Transverse colon (tissue), 4 donors: ENCODE measurements at regions not wholly inside any gene's neighbourhood (a gene's known extent, or its start where the extent isn't known, plus 50 kb on each side); places are given as distances from the start of the nearest gene placed in this dataset.

Experiments used
- DNase-seq: peaks from one replicate; pipeline ENCODE4 v3.0.0-alpha.2; 2019
- H3K27ac ChIP-seq, 4 donors: fragments of 200-600 bp; sonication (generic); 2 replicates each; pipeline ENCODE4 v1.5.1; 2016 to 2018; ENCODE audit warnings: inconsistent platforms in 4 of 4
- H3K27me3 ChIP-seq: fragments of 200-600 bp; sonication (generic); 2 replicates; pipeline ENCODE4 v1.5.1; 2017; ENCODE audit warnings: inconsistent platforms
- H3K36me3 ChIP-seq, 4 donors: fragments of 200-600 bp; sonication (generic); 2 replicates each; pipeline ENCODE4 v1.5.1; 2017 to 2019; ENCODE audit warnings: inconsistent platforms in 4 of 4
- H3K4me1 ChIP-seq, 4 donors: fragments of 200-600 bp; sonication (generic); 2 replicates each; pipeline ENCODE4 v1.5.1; 2017 to 2020; ENCODE audit warnings: inconsistent platforms in 4 of 4
- H3K4me3 ChIP-seq, 4 donors: fragments of 200-600 bp; sonication (generic); 1 replicate in 1 of 4; 2 replicates in 3 of 4; pipeline versions ENCODE4 v1.5.1 to v1.6.1; 2017 to 2019; ENCODE audit warnings: inconsistent platforms in 4 of 4
- H3K9me3 ChIP-seq, 2 donors: fragments of 200-600 bp; sonication (generic); 2 replicates each; pipeline ENCODE4 v1.5.1; 2017 to 2019; ENCODE audit warnings: inconsistent platforms in 2 of 2
- EP300 ChIP-seq: sonication (generic); formaldehyde crosslinking; IDR thresholded peaks from one replicate; pipeline ENCODE4 v1.6.1; 2017; ENCODE audit warnings: antibody characterized with exemption, low read depth
- POLR2A ChIP-seq: fragments of 450-650 bp; IDR thresholded peaks from one replicate; pipeline ENCODE4 v1.6.1; 2016; ENCODE audit warnings: antibody characterized with exemption, mild to moderate bottlenecking, moderate library complexity
- POLR2AphosphoS5 ChIP-seq, 3 donors: sonication (generic); formaldehyde crosslinking; IDR thresholded peaks; one replicate each; pipeline ENCODE4 v1.6.1; 2016; ENCODE audit warnings: antibody characterized with exemption in 3 of 3
- WGBS, 2 donors: methylation state at CpG; one replicate each; pipeline ENCODE4 v1.1.5; 2018; ENCODE audit warnings: low coverage in 1 of 2; 5-methylcytosine and 5-hydroxymethylcytosine counted together
- in situ Hi-C, 4 donors: fragments of 200-750 bp; cut with MboI; loops; one replicate each; pipeline versions ENCODE4 v1.15.0 to v1.15.1; 2017; ENCODE audit warnings: low sequenced_read_pairs in 3 of 4, low pct_ligation_motif_present in 1 of 4, low pct_unique_long_range_greater_than_20kb in 1 of 4
- intact Hi-C: fragments of 100-400 bp; cut with DNase I; formaldehyde crosslinking; loops from one replicate; pipeline ENCODE4 v1.15.1; 2023; ENCODE audit warnings: low total_unique reads
- TF ChIP-seq, protein P1 (sequence below), 5 experiments: fragments of 200-600 bp in 3 of 5; fragments of 450-650 bp in 2 of 5; sonication (generic) in 3 of 5; IDR thresholded peaks; 1 replicate in 2 of 5; 2 replicates in 3 of 5; pipeline ENCODE4 v1.5.1; 2016 to 2017; ENCODE audit warnings: antibody characterized with exemption in 5 of 5, inconsistent platforms in 3 of 5, mild to moderate bottlenecking in 2 of 5, moderate library complexity in 1 of 5

DNA sequence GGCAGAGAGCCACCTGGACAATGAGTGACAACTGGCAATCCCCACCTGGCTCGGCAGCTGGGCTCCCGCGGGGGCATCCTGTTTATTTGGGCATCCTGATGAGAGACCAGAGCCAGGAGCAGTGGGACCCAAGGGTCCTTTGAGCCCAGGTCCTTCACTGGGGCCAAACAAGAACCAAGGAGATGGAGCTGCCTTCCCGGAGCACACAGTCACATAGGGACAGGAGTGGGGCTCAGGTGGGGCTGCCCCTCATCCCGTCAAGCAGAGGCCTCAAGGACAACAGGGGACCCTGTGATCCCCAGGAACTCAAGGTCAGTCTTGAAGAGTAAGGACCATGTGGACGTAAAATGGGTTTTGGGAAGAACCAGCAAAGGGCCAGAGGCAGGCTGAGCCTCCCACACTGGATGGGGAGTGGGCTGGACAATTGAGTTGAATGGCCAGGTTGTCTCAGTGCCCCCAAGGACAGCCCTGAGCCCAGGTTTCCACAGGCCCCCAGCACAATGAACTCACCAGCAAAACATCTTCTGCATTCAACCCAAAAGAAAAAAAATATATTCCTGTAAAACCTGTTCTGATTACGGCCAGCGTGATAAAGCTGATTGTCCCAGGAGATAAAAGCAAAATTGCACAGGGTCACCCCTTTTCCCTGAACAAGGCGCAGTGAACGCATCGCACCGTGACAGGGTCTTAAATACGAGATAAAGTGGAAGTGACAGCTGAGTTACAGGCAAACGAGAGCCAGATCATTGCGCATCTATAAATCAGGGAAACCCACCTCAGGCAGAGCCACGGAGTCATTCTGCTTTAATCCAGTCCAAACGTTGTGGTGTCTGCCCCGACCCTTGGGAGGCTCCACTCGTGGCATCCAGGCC is 86.2 kb downstream of the ANKRD60 start:
- no peak for TF ChIP-seq EP300

DNA sequence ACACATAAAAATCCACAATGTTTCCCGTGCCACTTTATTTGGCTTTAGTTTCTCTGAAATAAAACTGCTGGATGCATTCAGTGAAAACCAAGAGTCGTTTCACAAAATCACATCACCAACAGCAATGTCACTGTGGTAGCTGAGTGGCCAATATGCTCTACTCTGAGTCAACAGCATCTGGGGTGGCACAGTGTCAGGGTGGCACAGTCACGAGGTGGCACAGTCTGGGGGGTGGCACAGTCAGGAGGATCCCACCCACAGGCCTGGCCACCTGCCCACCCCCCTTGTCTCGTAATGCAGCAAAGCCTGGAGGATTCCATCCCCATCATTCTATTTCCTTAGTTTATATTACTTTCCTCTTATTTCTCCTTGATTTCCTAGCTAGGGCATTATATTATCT is 87.0 kb downstream of the ANKRD60 start:
- Histone ChIP-seq H3K4me3 (no peak overlapping the region), H3K9me3 (no peaks in the 10 kb centered on the region), H3K27me3 (no peaks in the 10 kb centered on the region), H3K36me3 (no peaks in the 10 kb centered on the region), H3K4me1 (no peaks in the 10 kb centered on the region), H3K27ac (no peak overlapping the region)
- intact Hi-C loops: no loop called here
- WGBS, 2 donors: 73 to 79% methylated on average over 2 to 4 of the region's 4 CpGs
- DNase-seq: no peak
- TF ChIP-seq POLR2AphosphoS5 (IDR thresholded peaks at IDR 0.05) (no peak), POLR2A (no peak), EP300 (no peak)
- TF ChIP-seq, protein P1, sequence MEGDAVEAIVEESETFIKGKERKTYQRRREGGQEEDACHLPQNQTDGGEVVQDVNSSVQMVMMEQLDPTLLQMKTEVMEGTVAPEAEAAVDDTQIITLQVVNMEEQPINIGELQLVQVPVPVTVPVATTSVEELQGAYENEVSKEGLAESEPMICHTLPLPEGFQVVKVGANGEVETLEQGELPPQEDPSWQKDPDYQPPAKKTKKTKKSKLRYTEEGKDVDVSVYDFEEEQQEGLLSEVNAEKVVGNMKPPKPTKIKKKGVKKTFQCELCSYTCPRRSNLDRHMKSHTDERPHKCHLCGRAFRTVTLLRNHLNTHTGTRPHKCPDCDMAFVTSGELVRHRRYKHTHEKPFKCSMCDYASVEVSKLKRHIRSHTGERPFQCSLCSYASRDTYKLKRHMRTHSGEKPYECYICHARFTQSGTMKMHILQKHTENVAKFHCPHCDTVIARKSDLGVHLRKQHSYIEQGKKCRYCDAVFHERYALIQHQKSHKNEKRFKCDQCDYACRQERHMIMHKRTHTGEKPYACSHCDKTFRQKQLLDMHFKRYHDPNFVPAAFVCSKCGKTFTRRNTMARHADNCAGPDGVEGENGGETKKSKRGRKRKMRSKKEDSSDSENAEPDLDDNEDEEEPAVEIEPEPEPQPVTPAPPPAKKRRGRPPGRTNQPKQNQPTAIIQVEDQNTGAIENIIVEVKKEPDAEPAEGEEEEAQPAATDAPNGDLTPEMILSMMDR (IDR thresholded peaks at IDR 0.05): no peak
- in situ Hi-C loops: no loop called here

More for the DNA sequence above, 86.2 kb downstream of the ANKRD60 start:
- DNase-seq: no peak
- 37 to 70% methylated on average over 6 to 19 of the region's 19 CpGs for WGBS, 2 donors
- intact Hi-C loops: no loop called here
- no peaks in the 10 kb centered on the region for H3K36me3 ChIP-seq
- no peaks in the 10 kb centered on the region for H3K9me3 ChIP-seq
- no peaks in the 10 kb centered on the region for H3K27me3 ChIP-seq
- no peak overlapping the region for H3K27ac ChIP-seq
- H3K4me3 ChIP-seq: no peak overlapping the region
- in situ Hi-C loops: no loop called here
- H3K4me1 ChIP-seq: no peaks in the 10 kb centered on the region

- Histone ChIP-seq H3K36me3 (no peaks in the 10 kb centered on the region), H3K4me1 (no peaks in the 10 kb centered on the region), H3K9me3 (no peaks in the 10 kb centered on the region), H3K4me3 (no peak overlapping the region), H3K27ac (no peak overlapping the region), H3K27me3 (peaks cover under 1% of the 10 kb centered on the region)
- intact Hi-C loops (no loop called here), in situ Hi-C loops (no loop called here)
- no peak for DNase-seq
- no peak for TF ChIP-seq POLR2AphosphoS5 (IDR thresholded peaks at IDR 0.05)
- TF ChIP-seq POLR2A: no peak
- TF ChIP-seq, protein P1 (IDR thresholded peaks at IDR 0.05): no peak
- no peak for TF ChIP-seq EP300
- 82 to 100% methylated on average over 1 to 3 of the region's 3 CpGs for WGBS, 2 donors
These were observed 87.5 kb downstream of the ANKRD60 start for GRCh38 chr20:58140787-58141425.

GRCh38 chr20:58139849-58140786 is 88.3 kb downstream of the ANKRD60 start:
- in situ Hi-C loops (no loop called here), intact Hi-C loops (no loop called here)
- H3K9me3 ChIP-seq: no peaks in the 10 kb centered on the region
- H3K36me3 ChIP-seq: no peaks in the 10 kb centered on the region
- TF ChIP-seq EP300: no peak
- peaks cover 9% of the 10 kb centered on the region for H3K27me3 ChIP-seq
- H3K27ac ChIP-seq: no peak overlapping the region
- DNase-seq: no peak
- 84 to 94% methylated on average over 3 to 19 of the region's 19 CpGs for WGBS, 2 donors
- no peak overlapping the region for H3K4me3 ChIP-seq
- H3K4me1 ChIP-seq: peaks cover 0 to 7% (median 0%) of the 10 kb centered on the region in 4 donors
